SK-N-SH (cell line): ENCODE measurements at regions not wholly inside any gene's neighbourhood (a gene's known extent, or its start where the extent isn't known, plus 50 kb on each side); places are given as distances from the start of the nearest gene placed in this dataset.

Source experiments
- CTCF ChIA-PET: fragments of 300-600, 350-600 bp; formaldehyde crosslinking; extraction: SDS; loops from one replicate; lab custom pipeline; 2021; lab: Yijun Ruan, JAX
- POLR2A ChIA-PET: fragments of 350-600 bp; sonication (Branson Sonifier 250); formaldehyde crosslinking; extraction: SDS; loops from one replicate; lab custom pipeline; 2020; ENCODE audit warnings: antibody characterized with exemption, inconsistent platforms; lab: Yijun Ruan, JAX
- DNase-seq: peaks from one replicate; pipeline ENCODE4 v3.0.0; 2012
- H2AFZ ChIP-seq: fragments of 200-600 bp; sonication (generic); 2 replicates; pipeline ENCODE4 v1.8.1; 2016; ENCODE audit warnings: antibody characterized with exemption, mild to moderate bottlenecking, low read depth
- H3F3A ChIP-seq: fragments of 200-600 bp; sonication (generic); replicated peaks from 2 replicates; pipeline ENCODE3; 2016; ENCODE audit warnings: antibody characterized with exemption, mild to moderate bottlenecking; ENCODE audit not compliant: insufficient read depth
- H3K27ac ChIP-seq, 2 experiments: fragments of 200-500 bp in 1 of 2; fragments of 200-600 bp in 1 of 2; sonication (Bioruptor generic) in 1 of 2; sonication (generic), shearing (Covaris generic) in 1 of 2; 2 replicates each; pipeline versions ENCODE4 v1.5.1 to v1.6.1; 2014 to 2016; ENCODE audit warnings: low read depth in 2 of 2, inconsistent platforms in 1 of 2, low read length in 1 of 2, mild to moderate bottlenecking in 1 of 2, mixed read lengths in 1 of 2
- H3K27me3 ChIP-seq: fragments of 200-600 bp; sonication (generic), shearing (Covaris generic); 2 replicates; pipeline ENCODE4 v1.6.1; 2016; ENCODE audit warnings: mixed run types; ENCODE audit not compliant: insufficient read depth
- H3K36me3 ChIP-seq, 2 experiments: fragments of 200-500 bp in 1 of 2; fragments of 200-600 bp in 1 of 2; sonication (Bioruptor generic) in 1 of 2; sonication (generic) in 1 of 2; replicated peaks in 1 of 2; 2 replicates each; pipeline versions ENCODE3 to v1.5.1; 2014 to 2016; ENCODE audit warnings: low read length in 1 of 2, mild to moderate bottlenecking in 1 of 2; ENCODE audit not compliant: insufficient read depth in 2 of 2, control insufficient read depth in 1 of 2
- H3K4me1 ChIP-seq, 2 experiments: fragments of 200-500 bp in 1 of 2; fragments of 200-600 bp in 1 of 2; sonication (Bioruptor generic) in 1 of 2; sonication (generic), shearing (Covaris generic) in 1 of 2; 2 replicates each; pipeline versions ENCODE4 v1.5.1 to v1.6.1; 2014 to 2016; ENCODE audit warnings: low read depth in 1 of 2, low read length in 1 of 2, mixed run types in 1 of 2; ENCODE audit not compliant: insufficient read depth in 2 of 2, control insufficient read depth in 1 of 2
- H3K4me2 ChIP-seq: fragments of 200-600 bp; sonication (generic), shearing (Covaris generic); 2 replicates; pipeline ENCODE4 v1.6.1; 2017; ENCODE audit warnings: mixed run types
- H3K4me3 ChIP-seq, 2 experiments: fragments of 200-500 bp in 1 of 2; fragments of 200-600 bp in 1 of 2; sonication (Bioruptor generic) in 1 of 2; sonication (generic), shearing (Covaris generic) in 1 of 2; 2 replicates each; pipeline versions ENCODE4 v1.5.1 to v1.8.1; 2014 to 2016; ENCODE audit warnings: low read depth in 2 of 2, inconsistent platforms in 1 of 2, low read length in 1 of 2, mild to moderate bottlenecking in 1 of 2, mixed read lengths in 1 of 2, moderate library complexity in 1 of 2
- H3K79me2 ChIP-seq: fragments of 200-600 bp; sonication (generic); 2 replicates; pipeline ENCODE4 v1.8.1; 2017; ENCODE audit warnings: mild to moderate bottlenecking; ENCODE audit not compliant: insufficient read depth
- H3K9ac ChIP-seq: fragments of 200-600 bp; sonication (generic); 2 replicates; pipeline ENCODE4 v1.6.1; 2017; ENCODE audit warnings: mixed run types
- H3K9me2 ChIP-seq: fragments of 200-600 bp; sonication (generic); 2 replicates; pipeline ENCODE4 v1.6.1; 2017; ENCODE audit warnings: mixed run types
- H3K9me3 ChIP-seq: fragments of 200-600 bp; sonication (generic); 2 replicates; pipeline ENCODE4 v1.6.1; 2017; ENCODE audit warnings: mixed run types, mild to moderate bottlenecking, moderate library complexity
- H4K20me1 ChIP-seq: fragments of 200-600 bp; sonication (generic); 2 replicates; pipeline ENCODE4 v1.6.1; 2017; ENCODE audit warnings: mild to moderate bottlenecking, mixed run types; ENCODE audit not compliant: insufficient read depth
- ELF1 ChIP-seq: IDR thresholded peaks from 2 replicates; pipeline ENCODE4 v1.4.0; 2012
- EP300 ChIP-seq, 2 experiments: IDR thresholded peaks; 2 replicates each; pipeline versions ENCODE4 v1.4.0 to v1.6.1; 2012; ENCODE audit warnings: borderline replicate concordance in 1 of 2, low read depth in 1 of 2, low read length in 1 of 2
- FOSL2 ChIP-seq: IDR thresholded peaks from 2 replicates; pipeline ENCODE4 v1.4.0; 2012; ENCODE audit warnings: low read depth, mild to moderate bottlenecking, moderate library complexity, borderline replicate concordance
- GATA2 ChIP-seq: sonication (generic); formaldehyde crosslinking; IDR thresholded peaks from 2 replicates; pipeline ENCODE4 v1.5.0; 2020; ENCODE audit warnings: mild to moderate bottlenecking, missing genetic modification reagents
- JUND ChIP-seq: IDR thresholded peaks from 2 replicates; pipeline ENCODE4 v1.4.0; 2012
- MAX ChIP-seq: IDR thresholded peaks from 2 replicates; pipeline ENCODE4 v1.4.0; 2012; ENCODE audit warnings: low read depth
- MEF2A ChIP-seq: IDR thresholded peaks from 2 replicates; pipeline ENCODE4 v1.4.0; 2012; ENCODE audit warnings: low read depth, borderline replicate concordance
- NFIC ChIP-seq: IDR thresholded peaks from 2 replicates; pipeline ENCODE4 v1.4.0; 2012; ENCODE audit warnings: borderline replicate concordance
- RAD21 ChIP-seq: IDR thresholded peaks from 2 replicates; pipeline ENCODE4 v1.6.1; 2012; ENCODE audit warnings: mild to moderate bottlenecking, low read length
- SMC3 ChIP-seq: IDR thresholded peaks from 2 replicates; pipeline ENCODE4 v1.6.1; 2012; ENCODE audit warnings: low read depth, low read length, improper control_type of control experiment
- TCF12 ChIP-seq: IDR thresholded peaks from 2 replicates; pipeline ENCODE4 v1.4.0; 2012
- TEAD4 ChIP-seq: IDR thresholded peaks from 2 replicates; pipeline ENCODE4 v1.4.0; 2012; ENCODE audit warnings: mild to moderate bottlenecking, borderline replicate concordance; ENCODE audit not compliant: insufficient read depth
- USF1 ChIP-seq: IDR thresholded peaks from 2 replicates; pipeline ENCODE4 v1.4.0; 2012; ENCODE audit warnings: low read depth, borderline replicate concordance
- YY1 ChIP-seq: IDR thresholded peaks from 2 replicates; pipeline ENCODE4 v1.4.0; 2012; ENCODE audit warnings: low read depth, mild to moderate bottlenecking
- WGBS: methylation state at CpG from one replicate; pipeline ENCODE4 v1.1.6; 2017; ENCODE audit warnings: low lambda C conversion rate; 5-methylcytosine and 5-hydroxymethylcytosine counted together
- TF ChIP-seq, protein P1 (sequence below): IDR thresholded peaks from 2 replicates; pipeline ENCODE4 v1.4.0; 2012; ENCODE audit warnings: low read depth, borderline replicate concordance

DNA sequence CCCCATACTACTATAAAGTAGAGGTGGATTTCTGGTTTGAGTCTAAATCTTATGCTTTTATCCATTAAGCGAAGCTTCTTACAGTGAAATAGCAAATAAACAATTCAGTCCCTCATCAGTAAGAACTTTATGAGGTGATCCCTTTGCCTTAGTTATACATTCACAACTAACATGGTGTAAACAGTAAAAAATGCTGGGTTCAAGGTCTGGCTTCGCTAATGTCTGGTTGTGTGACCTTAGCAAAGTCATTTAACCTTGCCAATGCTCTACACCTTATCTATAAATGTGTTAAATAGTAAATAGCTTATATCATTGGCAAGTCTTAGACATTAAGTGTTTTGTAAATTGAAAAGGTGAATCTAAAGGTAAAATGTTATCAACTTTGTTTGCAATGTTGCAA, 475.4 kb downstream of the LMO4 start:
- Histone ChIP-seq H3K4me2 (no peak overlapping the region), H3K4me3 (no peak overlapping the region), H4K20me1 (no peaks in the 10 kb centered on the region), H3K27ac (no peak overlapping the region), H3K9ac (no peak overlapping the region), H3K9me3 (no peaks in the 10 kb centered on the region), H3K79me2 (no peaks in the 10 kb centered on the region), H3K9me2 (no peaks in the 10 kb centered on the region), H3F3A (no peaks in the 10 kb centered on the region), H3K27me3 (no peaks in the 10 kb centered on the region), H2AFZ (no peak overlapping the region), H3K4me1 (no peaks in the 10 kb centered on the region; a peak in 1 of 4 replicates), H3K36me3 (no peaks in the 10 kb centered on the region)
- ChIA-PET CTCF (no interaction called here), POLR2A (no interaction called here)
- 67% methylated on average over 2 of the region's 2 CpGs for WGBS
- DNase-seq, result no peak
- no peak for TF ChIP-seq ELF1
- no peak for TF ChIP-seq RAD21
- TF ChIP-seq, protein P1, sequence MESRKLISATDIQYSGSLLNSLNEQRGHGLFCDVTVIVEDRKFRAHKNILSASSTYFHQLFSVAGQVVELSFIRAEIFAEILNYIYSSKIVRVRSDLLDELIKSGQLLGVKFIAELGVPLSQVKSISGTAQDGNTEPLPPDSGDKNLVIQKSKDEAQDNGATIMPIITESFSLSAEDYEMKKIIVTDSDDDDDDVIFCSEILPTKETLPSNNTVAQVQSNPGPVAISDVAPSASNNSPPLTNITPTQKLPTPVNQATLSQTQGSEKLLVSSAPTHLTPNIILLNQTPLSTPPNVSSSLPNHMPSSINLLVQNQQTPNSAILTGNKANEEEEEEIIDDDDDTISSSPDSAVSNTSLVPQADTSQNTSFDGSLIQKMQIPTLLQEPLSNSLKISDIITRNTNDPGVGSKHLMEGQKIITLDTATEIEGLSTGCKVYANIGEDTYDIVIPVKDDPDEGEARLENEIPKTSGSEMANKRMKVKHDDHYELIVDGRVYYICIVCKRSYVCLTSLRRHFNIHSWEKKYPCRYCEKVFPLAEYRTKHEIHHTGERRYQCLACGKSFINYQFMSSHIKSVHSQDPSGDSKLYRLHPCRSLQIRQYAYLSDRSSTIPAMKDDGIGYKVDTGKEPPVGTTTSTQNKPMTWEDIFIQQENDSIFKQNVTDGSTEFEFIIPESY, result no peak
- no peak for TF ChIP-seq MEF2A
- no peak for TF ChIP-seq YY1
- TF ChIP-seq USF1, result no peak

GRCh38 chr1:87805666-87806378, 477.1 kb downstream of the LMO4 start:
- no peaks in the 10 kb centered on the region for H3K36me3 ChIP-seq
- H3K9me3 ChIP-seq, result no peaks in the 10 kb centered on the region
- ChIA-PET POLR2A (no interaction called here), CTCF (no interaction called here)
- H3K9ac ChIP-seq, result peak overlapping the region; percentile 9; the same call in 1 of the 2 replicates
- TF ChIP-seq SMC3, result 0 out of 2 replicates have a peak, but pooled peaks have one; percentile 1
- TF ChIP-seq EP300 (IDR thresholded peaks at IDR 0.05; ENCODE audit: borderline replicate concordance in 1 of 2, low read depth in 1 of 2, low read length in 1 of 2), result peak in 1 of 2 experiments; percentile 45; a peak in 1 of 4 replicates
- peak; percentile 30; the same call in 1 of the 2 replicates for TF ChIP-seq NFIC
- 0 out of 2 replicates have a peak, but pooled peaks have one; percentile 14 for TF ChIP-seq TEAD4
- TF ChIP-seq JUND, result peak; percentile 63
- peak; percentile 19; the same call in 1 of the 2 replicates for TF ChIP-seq TCF12
- no peak for TF ChIP-seq GATA2 (CRISPR knock-in tag)
- peak; percentile 57 for TF ChIP-seq MAX
- peak; percentile 65 for TF ChIP-seq FOSL2
- no peak for TF ChIP-seq YY1
- TF ChIP-seq, all 33 proteins: peak for 8
- H3K27me3 ChIP-seq, result no peaks in the 10 kb centered on the region
- H3K4me3 ChIP-seq, result peak overlapping the region in 1 of 2 experiments; percentile 17; a peak in 1 of 4 replicates
- H3K27ac ChIP-seq, result peak overlapping the region; percentile 52 to 82
- H2AFZ ChIP-seq, result peak overlapping the region; percentile 84
- peak overlapping the region; percentile 55 for H3K4me2 ChIP-seq
- no peaks in the 10 kb centered on the region for H4K20me1 ChIP-seq
- WGBS, result 11% methylated on average over 14 of the region's 14 CpGs
- no peaks in the 10 kb centered on the region for H3F3A ChIP-seq
- H3K4me1 ChIP-seq, result no peaks in the 10 kb centered on the region; a peak in 1 of 4 replicates
- H3K79me2 ChIP-seq, result no peaks in the 10 kb centered on the region
- DNase-seq, result no peak
- no peaks in the 10 kb centered on the region for H3K9me2 ChIP-seq
